SK-N-MC (cell line): ENCODE measurements at regions not wholly inside any gene's neighbourhood (a gene's known extent, or its start where the extent isn't known, plus 50 kb on each side); places are given as distances from the start of the nearest gene placed in this dataset.

ENCODE experiments used
- DNase-seq: peaks from one replicate; pipeline ENCODE4 v3.0.0-alpha.2; 2011; ENCODE audit warnings: low read depth, low spot score
- H3K27ac ChIP-seq: fragments of 200-600 bp; sonication (generic); 2 replicates; pipeline ENCODE4 v1.5.1; 2016; ENCODE audit warnings: mixed run types
- H3K36me3 ChIP-seq: fragments of 200-600 bp; sonication (generic); 2 replicates; pipeline ENCODE4 v1.6.1; 2017; ENCODE audit warnings: antibody characterized with exemption, low read length, mixed read lengths; ENCODE audit not compliant: insufficient read depth
- H3K4me3 ChIP-seq: fragments of 200-600 bp; sonication (generic); 2 replicates; pipeline ENCODE4 v1.5.1; 2016
- H3K9ac ChIP-seq: fragments of 200-600 bp; sonication (generic); 2 replicates; pipeline ENCODE4 v1.8.0; 2017; ENCODE audit warnings: mixed run types, mixed read lengths; ENCODE audit not compliant: insufficient read length
- H3K9me3 ChIP-seq: fragments of 200-600 bp; sonication (generic); 2 replicates; pipeline ENCODE4 v1.6.1; 2017; ENCODE audit warnings: low read depth, mild to moderate bottlenecking, antibody characterized with exemption, low read length, moderate library complexity, mixed read lengths
- EZH2 ChIP-seq: fragments of 200-600 bp; sonication (generic); IDR thresholded peaks from one replicate; pipeline ENCODE4 v1.6.1; 2017; ENCODE audit warnings: antibody characterized with exemption
- FOXP2 ChIP-seq: optimal IDR thresholded peaks from 2 replicates; pipeline ENCODE3; 2011; ENCODE audit warnings: mild to moderate bottlenecking, moderate library complexity; ENCODE audit not compliant: insufficient read depth; ENCODE audit errors: extremely low read length, control extremely low read depth
- POLR2AphosphoS5 ChIP-seq: IDR thresholded peaks from 2 replicates; pipeline ENCODE4 v1.6.1; 2012; ENCODE audit warnings: mild to moderate bottlenecking, low read depth, low read length, borderline replicate concordance

- DNase-seq, result no peak
- no peak overlapping the region for H3K9ac ChIP-seq
- H3K9me3 ChIP-seq, result no peaks in the 10 kb centered on the region
- TF ChIP-seq EZH2, result no peak
- no peaks in the 10 kb centered on the region for H3K36me3 ChIP-seq
- H3K27ac ChIP-seq, result no peak overlapping the region
- H3K4me3 ChIP-seq, result no peak overlapping the region
Measured at GRCh38 chr12:29869946-29870345, 86.2 kb upstream of the TMTC1 start.

- DNase-seq, result no peak
- Histone ChIP-seq H3K4me3 (no peak overlapping the region), H3K9ac (no peak overlapping the region), H3K36me3 (no peaks in the 10 kb centered on the region), H3K27ac (no peak overlapping the region), H3K9me3 (no peaks in the 10 kb centered on the region)
- no peak for TF ChIP-seq EZH2
- no peak for TF ChIP-seq POLR2AphosphoS5
- TF ChIP-seq FOXP2, result no peak
Measured at GRCh38 chr12:29867823-29868222, 84.1 kb upstream of the TMTC1 start.

- TF ChIP-seq POLR2AphosphoS5 (no peak), EZH2 (no peak), FOXP2 (no peak)
Measured at GRCh38 chr12:29863665-29864064, 79.9 kb upstream of the TMTC1 start.

GRCh38 chr12:29858270-29858786, 74.6 kb upstream of the TMTC1 start:
- Histone ChIP-seq H3K9me3 (no peaks in the 10 kb centered on the region), H3K9ac (no peak overlapping the region), H3K36me3 (no peaks in the 10 kb centered on the region), H3K4me3 (no peak overlapping the region), H3K27ac (no peak overlapping the region)
- TF ChIP-seq FOXP2 (no peak), EZH2 (no peak), POLR2AphosphoS5 (no peak)
- DNase-seq, result no peak

More at GRCh38 chr12:29863665-29864064, 79.9 kb upstream of the TMTC1 start:
- H3K4me3 ChIP-seq, result no peak overlapping the region
- no peak overlapping the region for H3K9ac ChIP-seq
- H3K27ac ChIP-seq, result no peak overlapping the region
- no peaks in the 10 kb centered on the region for H3K9me3 ChIP-seq
- DNase-seq, result no peak
- no peaks in the 10 kb centered on the region for H3K36me3 ChIP-seq

GRCh38 chr12:29847246-29847645, 63.5 kb upstream of the TMTC1 start:
- no peak overlapping the region for H3K27ac ChIP-seq
- DNase-seq, result no peak
- H3K36me3 ChIP-seq, result no peaks in the 10 kb centered on the region
- no peaks in the 10 kb centered on the region for H3K9me3 ChIP-seq
- H3K4me3 ChIP-seq, result no peak overlapping the region
- no peak for TF ChIP-seq POLR2AphosphoS5
- no peak for TF ChIP-seq FOXP2
- no peak for TF ChIP-seq EZH2
- no peak overlapping the region for H3K9ac ChIP-seq

GRCh38 chr12:29844667-29845066, 60.9 kb upstream of the TMTC1 start:
- no peak for DNase-seq

GRCh38 chr12:29843036-29843435, 59.3 kb upstream of the TMTC1 start:
- no peaks in the 10 kb centered on the region for H3K36me3 ChIP-seq

More at GRCh38 chr12:29844667-29845066, 60.9 kb upstream of the TMTC1 start:
- H3K36me3 ChIP-seq, result no peaks in the 10 kb centered on the region
- no peak for TF ChIP-seq POLR2AphosphoS5
- TF ChIP-seq EZH2, result no peak
- no peak for TF ChIP-seq FOXP2
- no peak overlapping the region for H3K9ac ChIP-seq
- no peak overlapping the region for H3K27ac ChIP-seq
- H3K9me3 ChIP-seq, result no peaks in the 10 kb centered on the region
- H3K4me3 ChIP-seq, result no peak overlapping the region

GRCh38 chr12:29838768-29839167, 55.0 kb upstream of the TMTC1 start:
- H3K9me3 ChIP-seq, result no peaks in the 10 kb centered on the region

More at GRCh38 chr12:29843036-29843435, 59.3 kb upstream of the TMTC1 start:
- no peaks in the 10 kb centered on the region for H3K9me3 ChIP-seq
- TF ChIP-seq FOXP2 (no peak), EZH2 (no peak), POLR2AphosphoS5 (no peak)
- H3K4me3 ChIP-seq, result no peak overlapping the region
- no peak for DNase-seq
- H3K27ac ChIP-seq, result no peak overlapping the region
- no peak overlapping the region for H3K9ac ChIP-seq

More at GRCh38 chr12:29838768-29839167, 55.0 kb upstream of the TMTC1 start:
- no peaks in the 10 kb centered on the region for H3K36me3 ChIP-seq
- DNase-seq, result no peak
- no peak for TF ChIP-seq EZH2
- no peak for TF ChIP-seq POLR2AphosphoS5
- no peak for TF ChIP-seq FOXP2
- H3K4me3 ChIP-seq, result no peak overlapping the region
- H3K27ac ChIP-seq, result no peak overlapping the region
- H3K9ac ChIP-seq, result no peak overlapping the region
